DMS153 treated with DMSO at 0.1 percent for 48 hours (cell line): ENCODE measurements at regions not wholly inside any gene's neighbourhood (a gene's known extent, or its start where the extent isn't known, plus 50 kb on each side); places are given as distances from the start of the nearest gene placed in this dataset.

ENCODE experiments used
- DNase-seq: peaks from one replicate; lab custom pipeline; 2025; ENCODE audit not compliant: unreplicated experiment; lab: John Stamatoyannopoulos, UW

DNA sequence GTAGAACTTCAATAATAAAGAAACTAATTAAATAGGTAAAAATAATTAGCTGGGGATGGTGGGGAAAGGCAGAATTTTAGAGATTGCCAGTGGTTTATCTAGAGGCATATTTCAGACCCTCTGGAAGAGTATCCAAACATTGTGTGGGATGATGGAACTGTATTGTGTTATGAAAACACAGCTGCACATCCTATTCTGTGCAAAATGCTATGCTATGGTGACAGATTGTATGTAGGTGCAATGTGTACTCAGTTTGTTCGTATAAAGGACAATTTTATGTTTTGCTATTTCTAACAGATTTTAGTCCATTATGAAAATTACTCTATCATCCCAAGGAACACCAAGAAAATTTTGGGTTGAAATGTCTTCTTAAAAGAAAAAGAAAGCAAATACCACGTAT lies 1054.7 kb downstream of the PDHA2 start:
- DNase-seq, result no peak

DNA sequence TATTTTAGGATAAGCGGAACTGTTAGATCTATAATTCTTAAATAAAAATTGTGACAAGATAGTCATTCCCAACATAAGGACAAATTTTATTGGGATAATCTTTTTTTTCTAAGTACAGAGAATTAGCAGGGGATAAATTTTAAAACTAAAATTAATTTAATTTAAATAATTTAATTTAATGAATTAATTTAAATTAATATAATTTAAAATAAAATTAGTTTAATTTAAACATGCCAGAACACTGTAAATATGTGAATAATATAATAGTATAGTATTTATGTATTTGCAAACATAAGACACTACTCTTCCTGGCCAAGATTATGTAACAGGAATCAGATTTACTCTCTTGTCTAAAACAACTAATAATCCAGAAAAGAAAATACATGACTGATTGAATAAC lies 1055.9 kb downstream of the PDHA2 start:
- DNase-seq, result no peak

DNA sequence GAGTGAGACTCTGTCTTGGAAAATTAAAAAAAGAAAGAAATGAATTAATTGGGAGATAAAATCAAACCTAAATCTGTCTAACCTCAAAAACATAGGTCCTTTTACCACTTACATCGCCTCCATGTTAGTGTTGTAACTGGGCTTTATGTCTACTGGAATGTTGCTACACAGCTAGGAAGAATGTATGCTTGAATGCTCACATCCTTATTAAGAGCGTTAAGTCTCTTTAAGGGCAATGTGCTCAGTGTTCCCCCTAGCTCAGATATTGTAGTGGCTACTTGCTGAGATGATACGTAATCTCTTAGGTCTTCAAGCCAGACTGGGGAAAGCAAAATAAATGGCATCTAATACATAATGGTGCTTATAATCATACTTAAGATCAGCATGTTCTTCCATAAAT lies 1072.8 kb downstream of the PDHA2 start:
- no peak for DNase-seq

DNA sequence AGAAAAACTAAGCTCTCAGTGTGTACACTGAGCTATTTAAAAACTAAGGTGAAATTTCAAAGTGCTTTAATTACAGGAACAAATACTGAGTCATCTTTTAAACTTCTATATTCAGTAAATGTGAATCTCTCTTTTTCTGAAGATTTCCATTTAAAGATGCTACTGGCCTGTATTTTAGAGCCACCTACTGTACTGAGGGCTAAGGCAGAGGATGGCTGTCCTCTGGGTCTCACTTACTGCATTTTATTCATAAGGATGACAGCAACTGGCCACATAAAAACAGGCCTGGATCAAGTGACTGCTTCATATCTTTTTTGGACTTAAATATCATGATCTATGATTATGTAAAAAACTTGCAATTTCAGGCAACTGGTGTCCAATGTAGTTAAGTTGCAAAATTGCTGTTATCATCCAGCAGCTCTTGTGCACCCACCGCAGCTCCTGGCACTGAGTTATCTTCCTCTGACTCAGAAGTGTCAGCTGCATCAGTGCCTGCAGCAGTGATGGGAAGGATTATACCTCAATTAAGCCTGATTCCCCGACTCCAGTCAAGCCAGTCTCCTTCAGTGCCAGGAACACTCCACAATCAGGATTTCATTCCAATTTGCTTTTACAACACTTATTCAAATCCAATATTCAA lies 1073.7 kb downstream of the PDHA2 start:
- DNase-seq, result no peak

DNA sequence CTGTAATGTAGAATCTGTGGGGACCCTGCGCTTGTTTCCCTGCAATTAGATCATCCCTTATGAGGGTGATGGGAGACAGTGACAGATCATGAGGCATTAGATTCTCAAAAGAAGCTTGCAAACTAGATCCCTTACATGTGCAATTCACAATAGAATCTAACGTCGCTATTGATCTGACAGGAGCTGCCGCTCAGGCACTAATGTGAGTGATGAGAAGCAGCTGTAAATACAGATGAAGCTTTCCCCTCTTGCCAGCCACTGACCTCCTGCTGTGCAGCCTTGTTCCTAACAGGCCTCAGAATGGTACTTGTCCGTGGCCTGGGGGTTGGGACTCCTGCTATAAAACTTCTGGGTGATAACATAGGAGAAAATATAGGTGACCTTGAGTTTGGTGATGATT lies 1076.8 kb downstream of the PDHA2 start:
- DNase-seq, result no peak

DNA sequence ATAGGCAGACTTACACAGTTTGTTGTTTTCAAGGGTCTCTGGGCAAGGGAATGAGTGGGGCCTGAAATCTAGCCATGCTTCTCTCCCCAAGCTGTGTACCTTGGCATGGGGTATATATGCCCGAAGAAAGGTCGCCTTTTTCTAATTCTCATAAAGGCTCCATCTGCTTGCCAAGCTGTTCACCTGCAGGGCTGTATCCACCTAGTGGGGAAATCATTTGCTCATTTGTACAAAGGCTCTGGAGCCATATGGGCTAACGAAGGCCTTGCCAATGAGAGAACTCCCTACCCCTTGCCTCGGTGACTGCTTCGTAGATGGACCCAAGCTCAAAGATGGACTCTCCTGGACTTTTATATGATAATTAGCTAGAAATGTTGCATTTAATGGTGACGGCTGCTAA lies 1097.0 kb downstream of the PDHA2 start:
- no peak for DNase-seq

DNA sequence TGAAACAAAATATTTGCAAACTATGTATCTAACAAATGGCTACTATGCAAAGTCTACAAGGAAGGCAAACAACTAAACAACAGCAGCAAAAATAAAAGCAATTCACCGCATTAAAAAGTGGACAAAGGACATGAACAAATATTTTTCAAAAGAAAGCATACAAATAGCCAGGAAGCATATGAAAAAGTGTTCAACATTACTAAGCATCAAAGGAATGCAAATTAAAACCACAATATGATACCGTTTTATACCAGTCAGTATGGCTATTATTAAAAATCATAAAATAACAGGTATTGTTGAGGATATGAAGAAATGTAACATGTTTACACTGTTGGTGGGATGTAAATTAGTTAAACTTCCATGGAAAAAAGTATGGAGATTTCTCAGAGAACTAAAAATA lies 1106.7 kb downstream of the PDHA2 start:
- no peak for DNase-seq

DNA sequence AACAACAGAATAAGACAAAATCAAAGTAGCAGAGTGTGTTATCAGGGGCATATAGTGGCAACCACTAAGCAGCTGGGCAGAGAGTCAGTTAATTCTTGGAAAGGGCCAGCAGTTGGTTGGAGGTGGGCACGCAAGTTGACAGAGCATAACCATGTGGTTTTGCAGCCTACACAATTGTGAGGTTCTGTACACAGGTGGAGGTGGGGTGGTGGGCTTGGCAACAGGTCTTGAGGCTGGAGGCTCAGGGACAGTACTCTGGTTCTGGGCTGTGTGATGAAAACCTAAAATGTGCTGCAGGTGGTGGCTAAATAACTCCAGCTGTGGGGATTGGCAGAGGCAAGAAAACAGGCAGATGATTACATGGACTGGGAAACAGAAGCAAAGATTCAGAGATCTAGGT lies 1112.7 kb downstream of the PDHA2 start:
- no peak for DNase-seq

DNA sequence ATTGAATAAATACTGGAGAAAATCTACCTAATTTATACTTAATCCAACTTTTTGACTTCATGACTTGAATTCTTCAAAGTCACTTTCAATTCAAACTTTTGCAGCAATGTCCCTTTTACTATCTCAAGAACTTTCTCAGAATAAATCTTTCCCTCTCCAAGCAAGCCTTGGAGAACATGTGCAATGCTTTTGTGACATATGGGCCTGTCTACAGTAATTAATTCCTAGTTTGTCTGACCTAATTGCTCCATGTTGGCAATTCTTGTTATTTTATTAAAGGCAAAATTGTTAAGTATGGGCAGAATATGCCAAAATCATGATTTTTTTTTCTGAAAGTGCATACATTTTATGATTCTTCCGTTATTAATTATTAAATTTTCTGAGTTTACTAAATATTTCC lies 1115.3 kb downstream of the PDHA2 start:
- DNase-seq, result no peak

DNA sequence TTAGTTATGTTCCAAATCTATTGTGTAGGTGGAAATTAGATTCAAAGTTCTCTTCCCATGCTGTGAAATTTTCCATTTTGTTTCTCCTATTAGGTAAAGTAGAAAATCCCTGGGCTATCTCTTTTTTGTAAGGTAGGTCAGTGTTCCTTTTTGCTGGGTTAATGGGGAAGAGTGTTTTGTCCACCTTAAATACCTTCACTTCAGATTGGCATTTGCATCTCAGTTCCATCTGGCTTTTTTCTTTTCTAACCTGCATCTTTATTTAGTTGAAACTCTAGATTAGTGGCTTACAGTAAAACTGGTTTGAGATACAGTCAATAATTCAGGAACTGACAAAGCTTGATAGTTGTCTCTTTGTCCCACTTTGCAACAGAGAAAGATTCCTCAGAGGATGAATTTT lies 1115.8 kb downstream of the PDHA2 start:
- DNase-seq, result no peak

DNA sequence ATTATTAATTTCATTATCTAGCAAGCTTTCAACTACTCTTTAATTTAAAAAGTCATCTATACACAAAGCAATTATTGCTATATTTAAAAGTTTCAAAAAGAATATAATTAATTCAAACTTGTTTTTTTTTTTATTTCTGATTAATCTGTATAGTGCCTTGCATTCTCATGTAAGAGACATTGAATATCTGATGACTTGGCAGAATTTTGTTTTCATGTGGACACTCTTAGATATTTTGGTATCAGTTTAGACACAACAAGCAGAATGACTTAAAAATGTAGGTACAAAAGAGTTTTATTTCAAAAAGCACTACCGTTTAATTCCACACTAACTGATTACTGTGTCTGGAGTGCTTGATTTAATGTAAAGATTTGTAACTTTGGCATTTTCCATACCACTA lies 1129.6 kb downstream of the PDHA2 start:
- DNase-seq, result no peak

DNA sequence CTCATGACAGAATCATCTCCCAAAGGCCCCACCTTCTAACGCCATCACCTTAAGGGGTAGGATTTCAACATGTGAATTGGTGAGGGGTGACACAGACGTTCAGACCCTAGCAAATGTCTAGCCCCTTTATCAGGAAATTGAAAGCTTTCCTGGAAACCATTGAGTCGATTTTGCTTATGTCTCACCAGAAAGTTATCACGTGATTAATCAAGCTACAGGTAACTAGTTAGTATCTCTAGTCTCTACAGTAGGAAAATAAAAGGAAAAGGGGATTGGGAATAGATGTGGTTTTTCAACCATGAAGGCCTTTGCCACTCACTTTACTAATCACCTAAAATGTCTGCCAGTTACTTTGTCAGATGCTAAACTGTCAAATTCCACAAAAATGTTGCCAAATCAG lies 1133.0 kb downstream of the PDHA2 start:
- DNase-seq, result no peak

DNA sequence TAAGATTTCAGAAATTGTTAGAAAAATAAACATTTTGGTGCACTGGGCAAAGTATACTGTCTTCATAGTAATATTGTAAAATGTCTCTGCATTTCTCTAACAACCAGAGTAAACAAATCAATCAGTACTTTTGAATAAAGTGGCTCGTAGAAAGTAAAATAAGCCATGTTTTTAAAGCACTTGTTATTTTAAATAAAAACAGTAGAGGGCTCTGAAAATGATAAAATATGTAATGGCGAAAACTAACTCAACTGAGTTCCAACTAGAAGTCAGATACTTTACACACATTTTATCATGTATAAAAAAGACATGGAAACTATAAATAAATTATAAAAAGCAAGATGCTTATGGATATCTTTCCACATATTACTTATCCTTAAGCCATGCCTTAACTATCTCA lies 1134.4 kb downstream of the PDHA2 start:
- no peak for DNase-seq

DNA sequence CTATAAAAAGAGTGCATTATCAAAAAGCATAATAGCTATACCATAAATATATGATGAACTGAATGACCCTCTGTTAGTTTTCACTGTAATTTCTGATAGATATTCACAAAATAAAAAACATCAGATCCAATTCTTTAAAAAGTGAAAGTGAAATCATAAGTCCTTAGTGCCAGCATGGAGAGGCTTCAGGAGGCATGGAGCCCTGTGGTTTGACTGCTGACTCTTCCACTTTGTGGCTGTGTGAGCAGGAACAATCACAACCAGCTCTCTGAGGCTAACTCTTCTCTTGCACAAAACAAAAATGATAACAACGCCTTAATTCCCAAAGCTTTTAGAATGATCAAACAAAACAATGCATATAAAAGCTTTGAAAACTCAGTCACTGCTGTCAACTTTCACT lies 1143.9 kb downstream of the PDHA2 start:
- DNase-seq, result no peak

DNA sequence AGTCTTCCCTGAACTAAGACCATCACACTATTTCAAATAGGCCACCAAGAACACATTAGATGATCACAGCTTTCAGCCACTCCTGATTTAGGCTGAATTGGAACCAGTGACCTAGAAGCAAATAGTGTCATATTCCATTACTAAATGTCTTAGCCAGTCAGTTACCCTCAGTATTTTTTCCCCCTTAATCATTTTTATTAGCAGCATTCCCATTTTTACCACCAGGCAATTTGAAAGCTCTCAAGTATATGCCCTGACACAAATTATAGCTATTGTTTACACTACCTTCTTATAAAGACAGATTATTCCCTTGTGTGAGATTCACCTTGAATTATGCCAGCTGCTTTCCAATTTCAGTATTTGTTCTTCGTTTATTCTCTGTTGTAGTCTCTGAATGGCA lies 1146.9 kb downstream of the PDHA2 start:
- peak; percentile 24 for DNase-seq

DNA sequence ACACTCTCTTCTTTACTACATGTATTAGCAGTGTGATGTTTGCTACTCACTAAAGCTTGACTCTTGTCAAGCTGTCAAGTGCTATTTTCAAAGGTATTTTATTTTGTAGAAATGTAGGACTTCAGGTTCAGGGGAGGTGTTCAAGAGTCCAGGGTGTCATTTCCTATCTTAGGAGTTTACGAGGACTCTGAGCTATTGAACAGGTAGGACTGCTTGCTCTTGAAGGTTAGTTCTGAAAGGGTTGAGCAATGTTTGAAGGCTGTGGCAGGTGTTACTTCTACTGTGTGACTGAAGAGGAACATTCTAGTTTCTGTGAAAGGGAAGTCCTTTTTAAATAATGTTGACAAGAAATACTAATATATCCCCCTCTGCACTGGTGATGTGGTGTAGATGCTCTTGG lies 1151.2 kb downstream of the PDHA2 start:
- DNase-seq, result no peak

DNA sequence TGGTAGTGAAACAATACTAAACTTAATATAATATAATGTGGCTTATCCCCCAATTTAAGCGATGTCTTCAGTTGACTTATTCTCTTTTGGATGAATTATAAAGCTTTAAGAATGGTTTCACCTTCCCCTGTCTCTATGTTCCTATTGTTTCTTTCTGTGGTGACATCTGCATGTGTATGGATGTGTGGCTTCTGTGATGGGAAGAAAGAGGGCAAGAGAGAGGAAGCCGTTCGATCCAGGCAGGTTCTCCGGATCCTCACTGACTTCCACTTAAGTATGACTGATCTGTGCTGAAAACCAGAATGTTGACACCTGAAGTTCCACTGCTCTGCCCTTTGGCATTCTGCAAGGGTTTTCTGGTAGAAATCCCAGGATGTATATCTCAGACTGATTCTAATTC lies 1150.8 kb downstream of the STPG2 start:
- DNase-seq, result no peak

DNA sequence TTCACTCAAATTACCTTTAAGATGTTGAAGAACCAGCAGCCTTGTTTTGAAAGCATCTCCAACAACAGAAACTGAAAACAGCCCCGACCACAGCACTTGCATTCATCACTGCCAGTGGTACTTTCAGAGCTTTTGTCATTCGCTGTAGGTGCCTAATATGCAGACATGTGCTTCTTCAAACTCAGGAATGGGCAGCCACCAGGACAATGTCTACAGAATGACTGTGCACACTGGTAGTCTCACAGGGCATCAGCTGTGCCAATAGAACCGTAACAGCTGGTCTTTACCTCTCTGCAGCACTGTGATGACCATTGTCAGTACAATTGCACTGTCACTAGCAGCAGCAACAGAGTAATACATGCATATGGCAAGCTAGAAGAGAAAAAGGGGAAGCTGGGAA lies 1149.7 kb downstream of the STPG2 start:
- DNase-seq, result no peak

DNA sequence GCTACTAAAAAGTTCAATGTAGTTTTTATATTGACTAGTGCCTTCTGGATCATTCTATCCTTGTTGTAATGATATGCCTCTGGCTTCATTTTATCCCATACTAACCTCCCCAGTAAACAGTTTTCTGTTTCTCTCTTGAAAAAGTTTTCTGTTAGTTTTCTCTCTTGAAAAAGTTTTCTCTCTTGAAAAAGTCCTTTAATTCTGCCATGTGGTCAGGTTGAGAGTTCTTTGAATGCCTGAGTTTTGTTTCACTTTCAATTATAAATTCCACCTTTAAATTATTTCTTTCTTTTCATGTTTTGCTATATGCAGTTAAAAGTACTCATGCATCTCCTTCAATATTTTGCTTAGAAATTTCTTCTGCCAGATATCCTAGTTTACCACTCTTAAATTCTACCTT lies 1139.6 kb downstream of the STPG2 start:
- no peak for DNase-seq

DNA sequence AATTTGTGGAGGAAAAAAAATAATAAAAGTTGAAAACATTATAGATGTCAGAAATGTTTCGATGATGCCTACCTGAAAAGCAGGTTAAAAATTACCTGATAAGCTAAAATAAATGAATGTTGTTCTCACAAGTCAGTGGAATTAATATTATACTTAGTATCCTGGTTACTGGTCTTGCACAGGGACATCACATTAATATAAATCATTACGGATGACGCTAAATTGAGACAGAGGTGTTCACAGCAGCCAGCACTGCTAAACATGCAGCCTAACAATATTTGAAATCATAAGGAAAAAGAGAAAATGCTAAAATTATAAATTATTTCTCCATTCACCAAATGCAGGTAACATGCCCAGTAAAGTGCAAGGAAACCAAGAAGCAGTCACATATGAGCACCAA lies 1130.0 kb downstream of the STPG2 start:
- DNase-seq, result no peak

DNA sequence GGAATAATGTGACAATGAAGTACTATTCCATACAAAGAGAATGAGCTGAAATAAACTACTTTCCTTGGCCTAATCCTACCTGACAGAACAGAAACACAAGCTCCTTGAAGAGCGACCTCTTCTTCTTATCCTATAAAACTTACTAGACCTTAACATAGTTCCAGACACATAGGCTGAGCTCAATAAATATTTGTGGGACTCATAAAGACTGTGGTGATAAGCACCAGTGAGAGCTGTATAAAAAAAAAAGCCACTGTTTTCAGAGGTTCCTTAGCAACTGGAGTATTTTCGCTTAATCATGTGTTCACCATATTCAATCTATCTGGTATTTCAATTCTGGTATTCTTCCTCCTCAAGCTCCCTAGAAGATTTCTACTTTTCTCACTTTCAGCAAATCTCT lies 1129.6 kb downstream of the STPG2 start:
- no peak for DNase-seq

DNA sequence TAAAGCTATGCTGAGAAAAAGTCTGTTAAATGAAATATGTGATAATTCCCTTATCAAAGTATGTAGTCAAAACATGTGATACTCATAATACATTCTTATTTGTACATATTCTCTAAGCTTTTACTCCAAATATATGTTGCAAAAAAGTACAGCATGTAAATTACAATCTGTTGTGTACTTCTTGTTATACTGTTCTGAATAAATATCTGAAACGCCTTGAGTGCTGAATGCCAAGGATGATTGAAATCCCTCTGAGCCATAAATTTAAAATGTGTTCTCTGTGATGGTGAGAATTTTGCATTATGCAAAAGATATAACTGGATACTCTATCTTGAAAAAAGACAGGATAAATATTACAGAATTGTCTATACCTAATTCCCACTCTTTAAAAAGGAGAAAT lies 1128.0 kb downstream of the STPG2 start:
- no peak for DNase-seq

DNA sequence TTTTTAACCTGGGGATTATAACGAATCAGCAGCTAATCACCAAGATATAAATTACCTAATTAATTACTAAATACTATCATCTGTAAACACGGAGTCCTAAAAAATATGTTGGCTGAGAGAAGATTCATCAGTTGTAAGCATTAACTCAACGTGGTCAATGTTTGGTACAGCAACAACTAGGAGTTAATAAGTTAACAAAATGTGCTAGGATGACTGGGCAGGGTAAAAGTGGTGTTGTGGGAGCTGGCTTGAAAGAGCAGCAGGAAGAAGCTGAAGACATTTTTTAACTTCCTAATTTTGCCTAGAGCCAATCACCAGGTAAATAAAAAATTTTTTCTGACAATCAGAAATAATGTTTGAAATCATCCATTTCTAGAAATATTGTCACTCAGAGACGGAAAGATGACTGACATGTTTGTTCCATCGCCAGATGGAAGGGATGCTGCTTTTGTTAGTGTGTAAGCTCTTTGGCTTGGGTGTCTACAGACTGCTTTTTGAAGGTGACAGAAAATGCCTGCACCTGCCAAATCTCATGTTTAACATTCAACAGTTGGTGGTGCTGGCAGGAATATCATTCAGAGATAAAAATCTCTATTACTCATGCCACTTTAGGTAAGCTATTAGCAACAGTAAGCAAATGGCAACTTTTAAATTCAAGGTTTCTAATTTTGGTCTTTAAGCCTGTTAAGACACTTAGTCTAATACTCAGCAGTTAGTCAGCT lies 1126.9 kb downstream of the STPG2 start:
- DNase-seq, result peak; percentile 25
